ENCODE measurements at regions not wholly inside any gene's neighbourhood (a gene's known extent, or its start where the extent isn't known, plus 50 kb on each side); places are given as distances from the start of the nearest gene placed in this dataset.

DNA sequence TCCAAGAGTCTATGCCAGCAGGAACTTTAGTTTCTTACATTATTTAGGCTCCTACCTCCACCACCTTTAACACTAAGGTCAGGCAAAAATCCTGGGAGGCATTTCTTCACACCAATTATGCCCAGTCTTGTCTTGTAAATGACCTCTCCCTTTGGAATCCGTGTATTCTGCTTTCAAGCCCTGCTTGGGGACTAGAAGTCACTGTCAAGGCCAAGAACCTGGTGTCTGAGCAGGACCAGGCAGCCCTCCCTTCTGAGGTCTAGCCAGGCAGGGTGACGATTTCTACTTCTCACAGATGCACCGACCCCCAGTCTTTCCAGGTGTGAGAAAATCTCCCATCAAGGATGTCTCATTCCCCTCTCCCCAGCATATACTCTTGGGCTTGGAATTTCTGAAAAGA, 82.7 kb upstream of the C1QTNF7 start:
- no peaks in the 10 kb centered on the region for H3K27me3 ChIP-seq (ENCODE audit: control insufficient read depth, insufficient read depth, low read length)
- H3K9ac ChIP-seq (ENCODE audit: low read depth, low read length), result no peak overlapping the region
- H3K4me1 ChIP-seq (ENCODE audit: control insufficient read depth, insufficient read depth, low read length), result no peaks in the 10 kb centered on the region
- no peaks in the 10 kb centered on the region for H3K36me3 ChIP-seq (ENCODE audit: control insufficient read depth, insufficient read depth, low read length)
- H3K4me3 ChIP-seq (ENCODE audit: low read depth, low read length), result no peak overlapping the region
- no peaks in the 10 kb centered on the region for H3K9me3 ChIP-seq (ENCODE audit: control insufficient read depth, insufficient read depth, low read length)

DNA sequence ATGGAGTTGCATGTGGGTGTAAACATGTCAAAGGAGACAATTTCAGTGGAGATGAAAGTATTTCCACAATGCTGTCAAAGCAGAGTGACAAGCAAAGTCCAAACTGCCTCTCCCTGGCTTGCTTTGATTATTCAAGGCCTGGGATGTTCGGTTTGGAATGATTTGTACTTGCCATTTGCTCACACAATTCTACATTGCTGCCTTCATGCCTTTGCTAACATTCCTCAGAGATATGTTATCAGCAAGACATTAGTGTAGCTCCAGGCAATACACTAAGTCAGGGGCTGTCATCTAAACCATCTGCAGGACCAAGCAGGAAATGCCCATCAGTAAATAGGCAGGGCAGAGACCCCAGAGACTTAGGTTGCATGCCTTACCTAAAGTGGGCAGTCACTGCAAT, 79.6 kb upstream of the C1QTNF7 start:
- no peaks in the 10 kb centered on the region for H3K4me1 ChIP-seq (ENCODE audit: control insufficient read depth, insufficient read depth, low read length)
- H3K9ac ChIP-seq (ENCODE audit: low read depth, low read length), result no peak overlapping the region
- H3K4me3 ChIP-seq (ENCODE audit: low read depth, low read length), result no peak overlapping the region
- H3K9me3 ChIP-seq (ENCODE audit: control insufficient read depth, insufficient read depth, low read length), result no peaks in the 10 kb centered on the region
- no peaks in the 10 kb centered on the region for H3K27me3 ChIP-seq (ENCODE audit: control insufficient read depth, insufficient read depth, low read length)
- no peaks in the 10 kb centered on the region for H3K36me3 ChIP-seq (ENCODE audit: control insufficient read depth, insufficient read depth, low read length)

DNA sequence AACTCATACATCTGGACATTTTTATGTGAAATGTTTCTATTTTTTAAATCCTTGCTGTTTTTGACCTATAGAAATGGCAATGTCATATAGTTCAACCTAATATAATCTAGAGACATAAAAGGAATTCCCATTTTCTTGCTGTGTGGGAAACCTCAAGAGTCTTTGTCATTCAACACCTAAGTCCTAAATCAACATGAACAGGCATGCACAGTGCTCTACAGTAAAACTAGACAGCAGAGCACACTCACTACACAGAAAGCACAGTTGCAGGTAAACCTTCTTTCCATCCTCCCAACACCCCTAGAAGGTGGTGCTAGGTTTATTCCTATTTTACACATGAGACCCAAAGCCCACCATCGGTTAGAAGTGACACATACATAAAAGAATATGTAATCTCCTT, 79.1 kb upstream of the C1QTNF7 start:
- Histone ChIP-seq H3K36me3 (ENCODE audit: control insufficient read depth, insufficient read depth, low read length) (no peaks in the 10 kb centered on the region), H3K9me3 (ENCODE audit: control insufficient read depth, insufficient read depth, low read length) (no peaks in the 10 kb centered on the region), H3K4me3 (ENCODE audit: low read depth, low read length) (no peak overlapping the region), H3K4me1 (ENCODE audit: control insufficient read depth, insufficient read depth, low read length) (no peaks in the 10 kb centered on the region), H3K9ac (ENCODE audit: low read depth, low read length) (no peak overlapping the region), H3K27me3 (ENCODE audit: control insufficient read depth, insufficient read depth, low read length) (no peaks in the 10 kb centered on the region)

DNA sequence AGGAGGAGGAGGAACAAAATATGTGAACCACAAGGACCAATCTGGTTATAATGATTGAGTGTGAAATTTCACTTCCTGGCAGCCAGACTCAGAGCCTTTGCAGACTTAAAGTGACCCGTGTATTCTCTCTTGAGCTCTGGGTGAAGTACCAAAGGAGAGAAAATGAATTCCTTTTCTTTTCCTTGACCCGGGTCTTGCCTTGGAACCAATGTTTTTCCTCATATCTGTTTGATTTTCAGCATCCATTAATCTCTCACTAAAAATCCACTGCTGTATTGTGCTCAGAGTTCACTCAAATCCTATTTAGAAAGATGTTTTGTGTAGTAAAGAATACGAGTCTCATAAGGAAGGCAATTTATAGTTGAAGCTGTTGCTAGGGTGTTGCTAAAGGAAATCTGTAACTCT, 78.3 kb upstream of the C1QTNF7 start:
- H3K4me3 ChIP-seq (ENCODE audit: low read depth, low read length), result no peak overlapping the region
- no peak overlapping the region for H3K9ac ChIP-seq (ENCODE audit: low read depth, low read length)
- H3K27me3 ChIP-seq (ENCODE audit: control insufficient read depth, insufficient read depth, low read length), result no peaks in the 10 kb centered on the region
- H3K36me3 ChIP-seq (ENCODE audit: control insufficient read depth, insufficient read depth, low read length), result no peaks in the 10 kb centered on the region
- H3K9me3 ChIP-seq (ENCODE audit: control insufficient read depth, insufficient read depth, low read length), result no peaks in the 10 kb centered on the region
- no peaks in the 10 kb centered on the region for H3K4me1 ChIP-seq (ENCODE audit: control insufficient read depth, insufficient read depth, low read length)

DNA sequence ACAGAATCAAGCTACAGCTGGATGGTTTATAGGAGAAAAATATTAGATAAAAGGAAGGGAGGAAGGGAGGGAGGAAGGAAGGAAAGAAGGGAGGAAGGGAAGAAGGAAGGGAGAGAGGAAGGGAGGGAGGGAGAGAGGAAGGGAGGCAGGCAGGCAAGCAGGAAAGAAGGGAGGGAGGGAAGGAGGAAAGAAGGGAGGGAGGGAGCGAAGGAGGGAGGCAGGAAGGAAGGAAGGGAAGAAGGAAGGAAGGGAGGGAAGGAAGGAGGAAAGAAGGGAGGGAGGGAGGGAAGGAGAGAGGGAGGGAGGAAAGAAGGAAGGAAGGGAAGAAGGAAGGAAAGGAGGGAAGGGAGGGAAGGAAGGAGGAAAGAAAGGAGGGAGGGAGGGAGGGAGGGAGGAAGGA, 77.9 kb upstream of the C1QTNF7 start:
- no peaks in the 10 kb centered on the region for H3K9me3 ChIP-seq (ENCODE audit: control insufficient read depth, insufficient read depth, low read length)
- H3K4me3 ChIP-seq (ENCODE audit: low read depth, low read length), result no peak overlapping the region
- H3K36me3 ChIP-seq (ENCODE audit: control insufficient read depth, insufficient read depth, low read length), result no peaks in the 10 kb centered on the region
- H3K27me3 ChIP-seq (ENCODE audit: control insufficient read depth, insufficient read depth, low read length), result no peaks in the 10 kb centered on the region
- H3K4me1 ChIP-seq (ENCODE audit: control insufficient read depth, insufficient read depth, low read length), result no peaks in the 10 kb centered on the region
- H3K9ac ChIP-seq (ENCODE audit: low read depth, low read length), result no peak overlapping the region

DNA sequence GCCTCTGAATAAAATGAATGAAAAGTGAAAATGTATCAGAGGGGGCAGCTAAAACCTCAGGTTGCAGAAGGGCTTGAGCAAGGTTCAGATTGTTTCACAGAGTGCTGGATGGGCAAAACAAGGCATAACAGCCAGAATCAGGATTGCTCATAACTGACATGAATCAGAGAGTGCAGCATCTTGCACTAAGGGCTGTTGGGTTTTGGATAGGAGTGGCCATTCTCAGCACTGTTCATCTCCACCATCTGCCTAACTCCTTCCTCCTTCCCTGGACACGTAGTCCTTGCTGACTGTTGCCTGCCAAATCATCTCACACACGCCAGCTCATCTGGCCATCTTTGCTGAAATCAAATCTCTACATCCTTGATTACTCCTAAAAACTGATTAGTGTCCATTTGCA, 75.3 kb upstream of the C1QTNF7 start:
- no peak overlapping the region for H3K9ac ChIP-seq (ENCODE audit: low read depth, low read length)
- H3K4me3 ChIP-seq (ENCODE audit: low read depth, low read length), result no peak overlapping the region
- H3K9me3 ChIP-seq (ENCODE audit: control insufficient read depth, insufficient read depth, low read length), result no peaks in the 10 kb centered on the region
- no peaks in the 10 kb centered on the region for H3K4me1 ChIP-seq (ENCODE audit: control insufficient read depth, insufficient read depth, low read length)
- H3K27me3 ChIP-seq (ENCODE audit: control insufficient read depth, insufficient read depth, low read length), result no peaks in the 10 kb centered on the region
- no peaks in the 10 kb centered on the region for H3K36me3 ChIP-seq (ENCODE audit: control insufficient read depth, insufficient read depth, low read length)

DNA sequence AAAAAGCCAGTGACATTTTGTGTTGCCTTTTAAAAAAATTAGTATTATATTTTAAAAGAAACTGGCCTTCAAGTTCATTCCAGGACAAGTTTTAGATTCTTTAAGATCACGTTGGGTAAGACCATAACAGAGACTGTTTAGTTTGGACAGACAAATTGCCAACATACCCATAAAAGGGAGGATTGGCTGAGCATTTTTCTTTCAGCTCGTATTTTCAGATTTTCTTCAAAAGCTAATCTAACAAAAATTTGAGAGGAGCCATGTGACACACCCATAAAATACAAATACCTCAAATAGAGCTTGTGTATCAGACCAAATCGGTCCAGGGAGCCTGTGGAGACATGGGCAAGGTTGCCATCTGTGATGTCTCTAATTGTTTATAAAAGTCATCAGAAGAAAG, 74.6 kb upstream of the C1QTNF7 start:
- Histone ChIP-seq H3K9me3 (ENCODE audit: control insufficient read depth, insufficient read depth, low read length) (no peaks in the 10 kb centered on the region), H3K4me1 (ENCODE audit: control insufficient read depth, insufficient read depth, low read length) (no peaks in the 10 kb centered on the region), H3K9ac (ENCODE audit: low read depth, low read length) (no peak overlapping the region), H3K36me3 (ENCODE audit: control insufficient read depth, insufficient read depth, low read length) (no peaks in the 10 kb centered on the region), H3K27me3 (ENCODE audit: control insufficient read depth, insufficient read depth, low read length) (no peaks in the 10 kb centered on the region), H3K4me3 (ENCODE audit: low read depth, low read length) (no peak overlapping the region)

DNA sequence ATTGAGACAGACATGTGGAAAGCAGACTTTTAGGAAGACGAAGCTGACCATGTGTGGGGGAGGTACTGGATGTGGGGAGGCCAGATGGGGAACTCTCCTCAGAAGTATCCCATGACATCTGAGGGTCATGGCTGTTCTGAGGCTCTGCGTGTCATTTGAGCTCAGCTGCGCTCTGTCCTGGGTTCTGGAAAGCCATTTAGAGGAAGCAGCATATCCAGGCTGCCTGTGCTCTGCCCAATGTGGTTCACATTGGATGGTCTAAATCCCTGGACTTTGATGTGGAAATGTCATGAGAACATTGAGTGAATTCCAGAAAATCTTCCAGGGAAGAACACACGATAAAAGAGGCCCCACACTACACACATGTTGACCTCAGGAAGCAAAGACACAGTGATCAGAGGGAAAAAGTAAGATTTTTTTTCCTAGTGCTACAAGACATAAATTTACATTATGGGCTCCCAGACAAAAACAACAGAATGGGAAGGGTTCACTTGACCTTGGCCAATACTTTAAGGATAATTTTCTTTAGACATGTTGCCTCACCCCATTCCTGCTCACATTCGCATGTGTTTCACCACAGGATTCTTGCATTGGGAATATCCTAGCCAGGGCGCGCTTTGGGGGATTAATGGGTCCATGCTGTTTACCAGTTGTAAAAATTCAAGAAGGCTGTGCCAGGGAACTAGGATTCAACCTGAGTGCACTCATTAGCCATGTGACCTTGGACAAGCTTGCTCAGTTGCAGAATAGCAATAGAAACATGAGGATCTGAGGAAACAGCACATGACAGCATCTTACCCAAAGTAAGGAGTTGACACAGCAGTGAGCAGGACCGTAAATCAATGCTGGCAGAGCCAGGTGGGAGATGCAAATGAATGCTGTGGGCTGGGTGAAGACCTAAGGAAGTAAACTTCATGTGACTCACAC, 73.2 kb upstream of the C1QTNF7 start:
- H3K27me3 ChIP-seq (ENCODE audit: control insufficient read depth, insufficient read depth, low read length), result no peaks in the 10 kb centered on the region

DNA sequence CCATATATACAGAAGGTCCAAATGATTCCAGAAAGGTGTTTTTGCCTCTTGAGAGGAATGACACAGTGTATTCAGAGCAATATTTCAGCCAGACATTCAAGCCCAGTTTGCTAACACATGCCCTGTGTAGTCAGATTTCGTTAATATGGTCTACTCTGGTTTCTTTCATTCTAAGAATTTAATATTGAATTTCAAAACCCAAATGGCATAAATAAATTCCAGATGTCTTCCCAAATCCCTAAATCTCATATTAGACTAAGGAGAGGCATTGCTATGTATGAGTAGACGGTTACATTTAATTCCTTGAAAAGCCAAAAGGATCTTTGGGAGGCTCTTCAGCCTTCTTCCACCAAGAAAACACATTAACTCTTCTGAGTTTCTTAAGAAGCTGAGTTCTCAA, 66.3 kb upstream of the C1QTNF7 start:
- no peak overlapping the region for H3K9ac ChIP-seq (ENCODE audit: low read depth, low read length)
- H3K4me3 ChIP-seq (ENCODE audit: low read depth, low read length), result no peak overlapping the region
- no peaks in the 10 kb centered on the region for H3K9me3 ChIP-seq (ENCODE audit: control insufficient read depth, insufficient read depth, low read length)
- no peaks in the 10 kb centered on the region for H3K4me1 ChIP-seq (ENCODE audit: control insufficient read depth, insufficient read depth, low read length)
- H3K27me3 ChIP-seq (ENCODE audit: control insufficient read depth, insufficient read depth, low read length), result no peaks in the 10 kb centered on the region
- no peaks in the 10 kb centered on the region for H3K36me3 ChIP-seq (ENCODE audit: control insufficient read depth, insufficient read depth, low read length)

More for the DNA sequence above, 73.2 kb upstream of the C1QTNF7 start:
- Histone ChIP-seq H3K4me3 (ENCODE audit: low read depth, low read length) (no peak overlapping the region), H3K9me3 (ENCODE audit: control insufficient read depth, insufficient read depth, low read length) (no peaks in the 10 kb centered on the region), H3K9ac (ENCODE audit: low read depth, low read length) (no peak overlapping the region), H3K36me3 (ENCODE audit: control insufficient read depth, insufficient read depth, low read length) (no peaks in the 10 kb centered on the region), H3K4me1 (ENCODE audit: control insufficient read depth, insufficient read depth, low read length) (no peaks in the 10 kb centered on the region)

DNA sequence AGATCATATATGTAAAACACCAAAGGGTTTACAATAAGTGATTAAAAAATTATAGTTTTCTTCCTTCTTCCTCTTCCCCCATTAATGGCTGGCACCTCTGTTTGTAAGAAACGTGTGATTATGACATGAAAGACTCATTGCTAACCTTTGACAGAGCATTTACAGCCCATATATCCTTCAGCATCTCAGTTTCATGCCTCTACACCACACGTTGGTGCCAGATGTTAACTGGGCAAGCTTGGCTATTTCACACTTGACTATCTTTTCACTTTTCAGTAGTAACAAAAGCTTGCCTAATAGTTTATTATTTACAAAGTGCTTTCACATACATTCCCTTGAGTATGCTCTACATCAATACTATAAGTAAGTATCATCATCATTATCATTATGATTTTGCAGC, 65.3 kb upstream of the C1QTNF7 start:
- H3K9ac ChIP-seq (ENCODE audit: low read depth, low read length), result no peak overlapping the region
- H3K27me3 ChIP-seq (ENCODE audit: control insufficient read depth, insufficient read depth, low read length), result no peaks in the 10 kb centered on the region
- no peaks in the 10 kb centered on the region for H3K4me1 ChIP-seq (ENCODE audit: control insufficient read depth, insufficient read depth, low read length)
- H3K4me3 ChIP-seq (ENCODE audit: low read depth, low read length), result no peak overlapping the region
- no peaks in the 10 kb centered on the region for H3K36me3 ChIP-seq (ENCODE audit: control insufficient read depth, insufficient read depth, low read length)
- H3K9me3 ChIP-seq (ENCODE audit: control insufficient read depth, insufficient read depth, low read length), result no peaks in the 10 kb centered on the region

DNA sequence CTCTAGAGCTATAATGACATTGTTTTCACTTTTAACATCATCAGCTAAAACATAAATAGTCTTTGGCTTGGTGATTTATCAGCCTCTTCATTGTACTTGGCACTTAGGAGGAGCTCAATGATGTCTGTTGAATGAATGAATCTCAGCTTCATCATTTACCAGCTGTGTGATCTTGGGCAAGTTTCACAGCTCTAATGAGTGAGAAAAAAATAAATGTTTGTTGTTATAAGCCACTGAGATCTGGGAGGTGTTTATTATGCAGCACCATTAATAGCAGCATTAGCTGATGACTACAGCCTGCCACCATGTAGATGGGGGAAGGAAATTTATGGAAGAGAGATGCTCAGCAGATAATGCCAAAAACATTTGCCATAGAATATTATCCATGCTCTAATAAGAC, 63.6 kb upstream of the C1QTNF7 start:
- Histone ChIP-seq H3K9me3 (ENCODE audit: control insufficient read depth, insufficient read depth, low read length) (no peaks in the 10 kb centered on the region), H3K36me3 (ENCODE audit: control insufficient read depth, insufficient read depth, low read length) (no peaks in the 10 kb centered on the region), H3K9ac (ENCODE audit: low read depth, low read length) (no peak overlapping the region), H3K4me1 (ENCODE audit: control insufficient read depth, insufficient read depth, low read length) (no peaks in the 10 kb centered on the region), H3K27me3 (ENCODE audit: control insufficient read depth, insufficient read depth, low read length) (no peaks in the 10 kb centered on the region), H3K4me3 (ENCODE audit: low read depth, low read length) (no peak overlapping the region)

DNA sequence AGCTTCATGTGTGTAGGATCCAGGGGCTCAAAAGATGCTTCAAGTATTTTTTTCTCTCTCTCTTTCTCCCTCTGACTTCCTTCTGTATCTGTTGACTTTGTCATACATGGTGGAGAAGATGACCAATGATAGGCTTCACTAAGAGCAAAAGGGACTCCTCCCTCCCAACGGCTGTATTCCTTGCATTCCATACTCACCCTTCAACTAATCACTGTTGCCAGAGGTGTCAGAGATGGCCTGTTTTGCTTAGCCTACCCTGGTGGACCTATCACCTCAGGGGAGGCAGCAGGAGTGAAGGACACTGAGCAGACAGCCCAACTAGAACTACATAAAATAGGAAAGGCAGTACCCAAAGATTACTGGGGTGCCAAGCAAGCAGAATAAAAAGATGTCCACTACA, 62.2 kb upstream of the C1QTNF7 start:
- no peak overlapping the region for H3K4me3 ChIP-seq (ENCODE audit: low read depth, low read length)
- H3K9me3 ChIP-seq (ENCODE audit: control insufficient read depth, insufficient read depth, low read length), result no peaks in the 10 kb centered on the region
- H3K27me3 ChIP-seq (ENCODE audit: control insufficient read depth, insufficient read depth, low read length), result no peaks in the 10 kb centered on the region
- H3K4me1 ChIP-seq (ENCODE audit: control insufficient read depth, insufficient read depth, low read length), result no peaks in the 10 kb centered on the region
- H3K9ac ChIP-seq (ENCODE audit: low read depth, low read length), result no peak overlapping the region
- H3K36me3 ChIP-seq (ENCODE audit: control insufficient read depth, insufficient read depth, low read length), result no peaks in the 10 kb centered on the region

Measured in iPS-15b (cell line).